ENCODE measurements at regions not wholly inside any gene's neighbourhood (a gene's known extent, or its start where the extent isn't known, plus 50 kb on each side); places are given as distances from the start of the nearest gene placed in this dataset.

DNA sequence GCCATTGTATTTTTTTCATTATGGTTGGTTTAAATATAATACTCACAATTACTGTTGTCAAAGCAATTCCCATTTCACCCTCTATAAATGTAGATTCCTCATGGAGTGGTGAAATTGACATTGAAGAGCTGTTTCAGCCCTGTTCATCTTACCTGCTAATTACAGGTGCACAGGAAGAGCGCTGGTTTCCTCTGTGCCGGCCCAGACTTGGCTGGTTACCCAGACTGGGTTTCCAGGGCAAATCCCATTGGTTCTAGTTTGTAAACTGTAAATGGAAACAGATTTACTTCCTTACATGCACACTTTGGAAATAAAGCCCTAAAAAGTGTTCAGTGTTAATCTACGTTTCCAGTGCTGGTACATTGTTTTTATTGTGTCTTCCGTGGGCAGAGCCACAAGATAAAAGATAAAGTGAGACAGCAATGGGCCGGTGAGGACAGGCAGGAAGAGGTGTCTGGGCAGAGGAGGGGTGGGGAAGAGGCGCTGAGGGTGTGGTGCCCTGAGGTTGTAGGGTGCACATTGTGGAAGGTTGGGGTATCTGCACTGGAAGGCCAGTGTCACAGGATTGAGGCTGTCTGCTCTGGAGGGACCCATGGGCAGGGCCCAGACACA is 71.6 kb upstream of the ZPBP start:
- H3K27ac ChIP-seq: no peak overlapping the region
- TF ChIP-seq, protein P1, sequence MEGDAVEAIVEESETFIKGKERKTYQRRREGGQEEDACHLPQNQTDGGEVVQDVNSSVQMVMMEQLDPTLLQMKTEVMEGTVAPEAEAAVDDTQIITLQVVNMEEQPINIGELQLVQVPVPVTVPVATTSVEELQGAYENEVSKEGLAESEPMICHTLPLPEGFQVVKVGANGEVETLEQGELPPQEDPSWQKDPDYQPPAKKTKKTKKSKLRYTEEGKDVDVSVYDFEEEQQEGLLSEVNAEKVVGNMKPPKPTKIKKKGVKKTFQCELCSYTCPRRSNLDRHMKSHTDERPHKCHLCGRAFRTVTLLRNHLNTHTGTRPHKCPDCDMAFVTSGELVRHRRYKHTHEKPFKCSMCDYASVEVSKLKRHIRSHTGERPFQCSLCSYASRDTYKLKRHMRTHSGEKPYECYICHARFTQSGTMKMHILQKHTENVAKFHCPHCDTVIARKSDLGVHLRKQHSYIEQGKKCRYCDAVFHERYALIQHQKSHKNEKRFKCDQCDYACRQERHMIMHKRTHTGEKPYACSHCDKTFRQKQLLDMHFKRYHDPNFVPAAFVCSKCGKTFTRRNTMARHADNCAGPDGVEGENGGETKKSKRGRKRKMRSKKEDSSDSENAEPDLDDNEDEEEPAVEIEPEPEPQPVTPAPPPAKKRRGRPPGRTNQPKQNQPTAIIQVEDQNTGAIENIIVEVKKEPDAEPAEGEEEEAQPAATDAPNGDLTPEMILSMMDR (IDR thresholded peaks at IDR 0.05; ENCODE audit: low read depth, low read length): no peak

DNA sequence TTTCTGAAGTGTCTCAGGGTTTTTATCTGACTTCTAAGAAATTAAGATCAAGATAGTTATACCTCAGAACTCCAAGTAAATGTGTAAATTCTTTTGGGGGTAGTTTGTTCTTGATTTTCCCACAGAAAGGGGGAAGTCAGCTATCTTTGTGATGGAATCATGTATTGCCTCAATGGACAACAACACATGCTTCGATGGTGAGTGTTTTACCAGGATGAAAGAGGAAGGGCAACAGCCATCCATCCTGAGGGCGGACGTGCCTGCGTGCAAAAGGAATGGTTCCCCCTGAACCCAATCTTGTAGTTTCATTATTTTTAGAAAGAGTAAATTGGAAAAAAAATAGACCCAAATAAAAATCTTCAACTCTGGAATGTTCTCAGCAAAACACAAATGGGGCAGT is 67.2 kb upstream of the ZPBP start:
- TF ChIP-seq, protein P1 (IDR thresholded peaks at IDR 0.05; ENCODE audit: low read depth, low read length): no peak
- Histone ChIP-seq H3K4me3 (ENCODE audit: low read depth, low read length) (no peak overlapping the region), H3K27ac (no peak overlapping the region), H3K36me3 (no peaks in the 10 kb centered on the region), H3K27me3 (ENCODE audit: insufficient read depth, low read depth, severe bottlenecking) (no peaks in the 10 kb centered on the region), H3K9me3 (ENCODE audit: severe bottlenecking) (no peaks in the 10 kb centered on the region)
- DNase-seq: no peak

More for the DNA sequence above, 71.6 kb upstream of the ZPBP start:
- Histone ChIP-seq H3K9me3 (ENCODE audit: severe bottlenecking) (no peaks in the 10 kb centered on the region), H3K27me3 (ENCODE audit: insufficient read depth, low read depth, severe bottlenecking) (no peaks in the 10 kb centered on the region), H3K4me3 (ENCODE audit: low read depth, low read length) (no peak overlapping the region), H3K36me3 (no peaks in the 10 kb centered on the region)
- no peak for DNase-seq

DNA sequence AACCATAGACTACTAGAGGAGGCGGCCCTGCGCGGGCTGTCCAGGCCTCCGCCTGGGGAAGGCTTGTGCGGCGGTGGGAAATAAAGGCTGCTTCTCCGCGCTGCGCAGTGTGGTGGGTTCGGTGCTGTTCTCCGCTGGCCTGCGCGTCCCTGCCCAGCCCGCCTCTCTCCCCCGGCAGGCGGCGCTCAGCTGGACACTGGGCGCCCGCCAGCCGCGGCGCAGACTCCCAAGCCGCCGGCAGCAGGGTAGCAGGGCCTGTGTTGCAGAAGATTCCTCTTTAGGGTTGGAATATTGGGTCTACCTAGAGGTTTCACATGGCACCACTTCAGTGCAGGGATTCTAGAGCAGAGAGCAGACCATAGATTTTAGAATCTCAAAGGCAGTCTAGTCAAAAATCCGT is 66.1 kb upstream of the ZPBP start:
- H3K9me3 ChIP-seq (ENCODE audit: severe bottlenecking): no peaks in the 10 kb centered on the region
- H3K27ac ChIP-seq: no peak overlapping the region
- TF ChIP-seq, protein P1 (IDR thresholded peaks at IDR 0.05; ENCODE audit: low read depth, low read length): no peak
- no peak for DNase-seq
- H3K4me3 ChIP-seq (ENCODE audit: low read depth, low read length): no peak overlapping the region
- no peaks in the 10 kb centered on the region for H3K27me3 ChIP-seq (ENCODE audit: insufficient read depth, low read depth, severe bottlenecking)
- no peaks in the 10 kb centered on the region for H3K36me3 ChIP-seq

DNA sequence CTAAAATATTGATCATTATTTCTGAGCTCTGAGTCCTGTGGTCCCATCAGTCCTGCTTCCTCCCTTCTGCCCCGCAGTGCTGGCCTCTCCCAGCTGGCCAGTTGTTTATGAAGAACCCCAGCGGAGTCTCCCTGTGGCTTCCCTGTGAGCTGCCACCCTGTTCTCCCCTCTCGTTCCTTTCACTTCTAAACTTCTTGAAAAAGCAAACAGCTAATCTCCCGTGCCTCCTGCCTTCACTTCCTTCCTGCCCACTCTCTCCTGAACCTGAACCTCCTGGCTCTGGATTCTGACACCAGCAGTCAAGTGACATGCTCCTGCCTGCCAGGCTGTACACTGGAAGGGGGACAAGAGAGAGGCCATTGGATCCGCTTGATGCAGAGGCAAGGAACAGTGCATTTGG is 63.7 kb upstream of the ZPBP start:
- Histone ChIP-seq H3K9me3 (ENCODE audit: severe bottlenecking) (no peaks in the 10 kb centered on the region), H3K27me3 (ENCODE audit: insufficient read depth, low read depth, severe bottlenecking) (no peaks in the 10 kb centered on the region), H3K27ac (no peak overlapping the region), H3K36me3 (no peaks in the 10 kb centered on the region), H3K4me3 (ENCODE audit: low read depth, low read length) (no peak overlapping the region)
- TF ChIP-seq, protein P1 (IDR thresholded peaks at IDR 0.05; ENCODE audit: low read depth, low read length): no peak
- DNase-seq: no peak

DNA sequence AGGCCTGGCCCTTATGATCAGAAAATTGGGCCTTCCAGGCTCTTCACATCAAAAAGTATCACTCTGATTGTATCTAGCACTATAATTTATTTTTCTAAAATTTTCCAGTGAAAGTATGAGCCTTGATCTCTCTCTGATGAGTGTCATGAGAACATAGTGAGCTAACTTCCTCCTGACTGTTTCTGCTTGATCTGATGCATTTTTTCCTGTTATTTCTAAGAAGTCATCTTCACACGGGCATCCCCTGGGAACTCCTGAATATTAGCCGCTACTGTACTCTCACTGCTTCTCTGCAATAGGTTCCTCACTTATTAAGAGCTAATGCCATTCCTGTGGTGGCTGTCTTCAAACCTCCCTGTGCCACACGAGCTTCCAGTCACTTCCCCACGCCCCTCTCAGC is 63.1 kb upstream of the ZPBP start:
- H3K4me3 ChIP-seq (ENCODE audit: low read depth, low read length): no peak overlapping the region
- DNase-seq: no peak
- no peaks in the 10 kb centered on the region for H3K27me3 ChIP-seq (ENCODE audit: insufficient read depth, low read depth, severe bottlenecking)
- no peaks in the 10 kb centered on the region for H3K9me3 ChIP-seq (ENCODE audit: severe bottlenecking)
- no peaks in the 10 kb centered on the region for H3K36me3 ChIP-seq
- TF ChIP-seq, protein P1 (IDR thresholded peaks at IDR 0.05; ENCODE audit: low read depth, low read length): no peak
- no peak overlapping the region for H3K27ac ChIP-seq

DNA sequence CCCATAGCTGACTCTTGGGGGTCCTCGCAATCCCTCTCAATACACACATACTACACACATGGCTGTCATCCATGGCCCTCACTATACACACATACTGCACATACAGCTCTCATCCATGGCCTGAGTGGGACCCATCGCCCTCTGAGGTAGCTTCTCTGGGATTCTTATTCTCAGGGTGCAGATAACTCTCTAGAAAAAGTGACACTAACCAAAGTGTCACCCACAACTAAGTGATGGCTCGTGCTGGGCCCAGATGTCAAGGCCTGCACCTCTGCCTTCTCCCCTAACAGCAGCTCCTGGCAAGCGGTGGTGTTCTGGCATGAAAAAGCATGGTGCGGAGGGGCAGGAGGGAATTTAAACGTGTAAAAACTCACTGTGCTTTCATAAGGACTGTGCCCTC is 62.7 kb upstream of the ZPBP start:
- no peak overlapping the region for H3K4me3 ChIP-seq (ENCODE audit: low read depth, low read length)
- H3K27ac ChIP-seq: no peak overlapping the region
- no peaks in the 10 kb centered on the region for H3K27me3 ChIP-seq (ENCODE audit: insufficient read depth, low read depth, severe bottlenecking)
- H3K9me3 ChIP-seq (ENCODE audit: severe bottlenecking): no peaks in the 10 kb centered on the region
- TF ChIP-seq, protein P1 (IDR thresholded peaks at IDR 0.05; ENCODE audit: low read depth, low read length): no peak
- H3K36me3 ChIP-seq: no peaks in the 10 kb centered on the region
- DNase-seq: no peak
